Neural cell (in vitro differentiated cells): ENCODE measurements at regions not wholly inside any gene's neighbourhood (a gene's known extent, or its start where the extent isn't known, plus 50 kb on each side); places are given as distances from the start of the nearest gene placed in this dataset.

Source experiments
- EZH2 ChIP-seq: fragments of 200-600, 300-800 bp; shearing (Covaris generic), sonication (generic); IDR thresholded peaks from 2 replicates; pipeline ENCODE4 v1.6.1; 2014; ENCODE audit warnings: antibody characterized with exemption, low read length, borderline replicate concordance, mild to moderate bottlenecking; ENCODE audit not compliant: insufficient read depth, poor library complexity, severe bottlenecking
- POLR2AphosphoS5 ChIP-seq: IDR thresholded peaks from 2 replicates; pipeline ENCODE4 v1.6.1; 2012
- RAD21 ChIP-seq: fragments of 450-650 bp; conservative IDR thresholded peaks from 2 replicates; pipeline ENCODE4 v1.6.1; 2014; ENCODE audit warnings: antibody characterized with exemption, mild to moderate bottlenecking, moderate library complexity
- SMC3 ChIP-seq: fragments of 450-650 bp; conservative IDR thresholded peaks from 2 replicates; pipeline ENCODE4 v1.6.1; 2014; ENCODE audit warnings: antibody characterized with exemption, mild to moderate bottlenecking, moderate library complexity; ENCODE audit not compliant: poor library complexity
- TF ChIP-seq, protein P1 (sequence below): fragments of 450-650 bp; IDR thresholded peaks from 2 replicates; pipeline ENCODE4 v1.5.1; 2014; ENCODE audit warnings: antibody characterized with exemption, mild to moderate bottlenecking, moderate library complexity; ENCODE audit not compliant: poor library complexity, severe bottlenecking
- TF ChIP-seq, protein P2 (sequence below): IDR thresholded peaks from 2 replicates; pipeline ENCODE4 v1.6.1; 2012; ENCODE audit warnings: borderline replicate concordance

DNA sequence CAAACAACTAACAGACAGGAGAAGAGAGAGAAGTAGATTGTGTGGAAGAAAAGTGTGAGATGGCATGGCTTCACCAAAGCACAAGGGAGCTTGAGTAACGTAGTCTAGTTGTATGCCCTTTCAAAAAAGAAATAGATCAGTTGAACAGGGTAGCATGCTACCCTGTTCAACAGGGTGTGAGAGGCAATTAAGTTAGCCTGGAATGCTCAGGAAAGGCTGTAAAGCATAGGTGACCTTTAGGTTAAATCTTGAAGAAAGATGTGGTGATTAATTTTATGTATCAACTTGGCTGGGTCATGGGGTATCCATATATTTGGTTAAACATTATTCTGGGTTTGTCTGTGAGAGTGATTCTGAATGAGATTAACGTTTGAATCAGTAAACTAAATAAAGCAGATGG, 61.8 kb upstream of the ZC3H15 start:
- TF ChIP-seq RAD21 (no peak), POLR2AphosphoS5 (no peak), EZH2 (no peak), SMC3 (no peak)
- TF ChIP-seq, protein P1, sequence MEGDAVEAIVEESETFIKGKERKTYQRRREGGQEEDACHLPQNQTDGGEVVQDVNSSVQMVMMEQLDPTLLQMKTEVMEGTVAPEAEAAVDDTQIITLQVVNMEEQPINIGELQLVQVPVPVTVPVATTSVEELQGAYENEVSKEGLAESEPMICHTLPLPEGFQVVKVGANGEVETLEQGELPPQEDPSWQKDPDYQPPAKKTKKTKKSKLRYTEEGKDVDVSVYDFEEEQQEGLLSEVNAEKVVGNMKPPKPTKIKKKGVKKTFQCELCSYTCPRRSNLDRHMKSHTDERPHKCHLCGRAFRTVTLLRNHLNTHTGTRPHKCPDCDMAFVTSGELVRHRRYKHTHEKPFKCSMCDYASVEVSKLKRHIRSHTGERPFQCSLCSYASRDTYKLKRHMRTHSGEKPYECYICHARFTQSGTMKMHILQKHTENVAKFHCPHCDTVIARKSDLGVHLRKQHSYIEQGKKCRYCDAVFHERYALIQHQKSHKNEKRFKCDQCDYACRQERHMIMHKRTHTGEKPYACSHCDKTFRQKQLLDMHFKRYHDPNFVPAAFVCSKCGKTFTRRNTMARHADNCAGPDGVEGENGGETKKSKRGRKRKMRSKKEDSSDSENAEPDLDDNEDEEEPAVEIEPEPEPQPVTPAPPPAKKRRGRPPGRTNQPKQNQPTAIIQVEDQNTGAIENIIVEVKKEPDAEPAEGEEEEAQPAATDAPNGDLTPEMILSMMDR = no peak
- TF ChIP-seq, protein P2, sequence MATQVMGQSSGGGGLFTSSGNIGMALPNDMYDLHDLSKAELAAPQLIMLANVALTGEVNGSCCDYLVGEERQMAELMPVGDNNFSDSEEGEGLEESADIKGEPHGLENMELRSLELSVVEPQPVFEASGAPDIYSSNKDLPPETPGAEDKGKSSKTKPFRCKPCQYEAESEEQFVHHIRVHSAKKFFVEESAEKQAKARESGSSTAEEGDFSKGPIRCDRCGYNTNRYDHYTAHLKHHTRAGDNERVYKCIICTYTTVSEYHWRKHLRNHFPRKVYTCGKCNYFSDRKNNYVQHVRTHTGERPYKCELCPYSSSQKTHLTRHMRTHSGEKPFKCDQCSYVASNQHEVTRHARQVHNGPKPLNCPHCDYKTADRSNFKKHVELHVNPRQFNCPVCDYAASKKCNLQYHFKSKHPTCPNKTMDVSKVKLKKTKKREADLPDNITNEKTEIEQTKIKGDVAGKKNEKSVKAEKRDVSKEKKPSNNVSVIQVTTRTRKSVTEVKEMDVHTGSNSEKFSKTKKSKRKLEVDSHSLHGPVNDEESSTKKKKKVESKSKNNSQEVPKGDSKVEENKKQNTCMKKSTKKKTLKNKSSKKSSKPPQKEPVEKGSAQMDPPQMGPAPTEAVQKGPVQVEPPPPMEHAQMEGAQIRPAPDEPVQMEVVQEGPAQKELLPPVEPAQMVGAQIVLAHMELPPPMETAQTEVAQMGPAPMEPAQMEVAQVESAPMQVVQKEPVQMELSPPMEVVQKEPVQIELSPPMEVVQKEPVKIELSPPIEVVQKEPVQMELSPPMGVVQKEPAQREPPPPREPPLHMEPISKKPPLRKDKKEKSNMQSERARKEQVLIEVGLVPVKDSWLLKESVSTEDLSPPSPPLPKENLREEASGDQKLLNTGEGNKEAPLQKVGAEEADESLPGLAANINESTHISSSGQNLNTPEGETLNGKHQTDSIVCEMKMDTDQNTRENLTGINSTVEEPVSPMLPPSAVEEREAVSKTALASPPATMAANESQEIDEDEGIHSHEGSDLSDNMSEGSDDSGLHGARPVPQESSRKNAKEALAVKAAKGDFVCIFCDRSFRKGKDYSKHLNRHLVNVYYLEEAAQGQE = no peak
